ENCODE measurements at regions not wholly inside any gene's neighbourhood (a gene's known extent, or its start where the extent isn't known, plus 50 kb on each side); places are given as distances from the start of the nearest gene placed in this dataset.
"Not testable (repeated sequence)": the region's sequence is repeated elsewhere in the genome, so short reads cannot be mapped to it uniquely, and the experiment has no call there.

DNA sequence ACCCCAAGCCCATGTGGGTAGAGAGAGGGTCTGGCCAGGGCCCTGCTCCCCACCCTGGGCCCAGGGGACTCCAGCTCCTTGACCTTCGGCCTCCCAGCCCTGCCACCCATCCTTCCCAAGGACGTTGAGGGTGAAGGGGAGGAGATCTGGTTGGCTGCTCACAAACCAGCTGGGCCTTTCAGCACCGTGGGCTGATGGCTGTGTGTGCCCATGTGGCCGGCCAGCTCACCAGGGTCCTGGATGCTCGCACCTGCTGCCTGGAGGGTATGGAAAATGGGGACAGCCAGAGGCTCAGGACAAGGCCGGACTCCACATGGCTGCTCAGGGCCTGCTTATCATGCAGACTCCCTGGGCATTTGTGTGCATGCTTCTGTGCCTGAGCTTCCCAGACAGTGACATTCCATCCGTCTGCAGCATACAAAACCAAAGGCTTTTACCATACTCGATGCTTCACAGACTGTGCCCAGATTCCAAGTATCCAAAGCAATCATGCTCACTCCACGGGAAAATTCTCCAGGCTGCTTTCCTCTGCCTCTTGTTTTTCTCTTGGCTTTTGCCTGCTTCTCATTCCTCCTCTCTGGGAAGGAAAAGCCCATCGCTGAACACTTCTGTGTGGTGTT lies 112.5 kb upstream of the ZNF469 start:
- DNase-seq, result not testable (repeated sequence)

- DNase-seq, result not testable (repeated sequence)
Measured at GRCh38 chr16:88271296-88271695, 111.5 kb upstream of the ZNF469 start.

GRCh38 chr16:88271776-88272175 lies 111.0 kb upstream of the ZNF469 start:
- DNase-seq, result not testable (repeated sequence)

- DNase-seq, result not testable (repeated sequence)
Measured at GRCh38 chr16:88272437-88272836, 110.3 kb upstream of the ZNF469 start.

DNA sequence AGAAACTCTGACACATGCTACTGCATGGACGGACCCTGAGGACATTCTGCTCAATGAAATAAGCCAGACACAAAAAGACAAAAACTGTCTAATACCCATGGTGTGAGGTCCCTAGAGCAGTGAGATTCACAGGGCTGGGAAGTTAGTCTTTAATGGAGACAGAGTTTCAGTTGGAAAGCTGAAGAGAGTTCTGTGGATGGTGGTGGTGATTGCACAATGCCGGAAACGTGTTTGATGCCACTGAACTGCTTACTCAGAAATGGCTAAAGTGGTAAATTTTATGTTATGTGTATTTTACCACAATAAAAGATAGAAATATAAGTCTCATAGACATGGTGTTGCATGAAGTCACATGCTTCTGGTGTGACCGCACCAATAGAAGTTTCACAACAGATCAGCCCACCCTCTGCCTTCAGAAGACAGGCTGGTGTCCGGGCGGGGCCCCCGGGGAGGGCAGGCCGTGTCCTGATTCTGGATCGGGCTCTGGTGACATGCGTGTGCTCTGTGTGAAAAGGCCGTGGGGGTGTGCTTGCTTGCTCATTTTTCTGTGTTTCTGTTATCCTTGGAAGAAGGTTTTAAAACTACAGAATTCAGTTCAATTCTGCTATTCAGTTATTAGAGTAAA lies 108.5 kb upstream of the ZNF469 start:
- not testable (repeated sequence) for DNase-seq

DNA sequence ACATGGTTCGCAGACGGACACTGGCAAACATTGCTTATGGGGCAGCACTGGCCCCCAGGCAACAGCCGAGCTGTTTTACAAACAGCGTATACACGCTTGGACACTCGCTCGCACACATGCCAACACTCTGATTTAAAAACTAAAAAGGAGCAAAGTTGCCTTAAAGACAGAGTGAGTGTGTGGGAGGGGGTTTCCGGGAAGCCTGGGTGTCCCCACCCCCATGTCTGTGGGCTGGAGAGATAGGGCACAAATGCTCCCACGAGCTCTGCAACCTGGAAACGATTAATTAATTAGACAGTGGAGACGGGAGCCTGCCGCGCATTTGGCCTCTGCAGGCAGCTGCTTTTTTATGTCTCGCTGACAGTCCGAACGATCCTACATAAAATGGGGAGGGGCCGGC lies 107.9 kb upstream of the ZNF469 start:
- DNase-seq, result no peak

DNA sequence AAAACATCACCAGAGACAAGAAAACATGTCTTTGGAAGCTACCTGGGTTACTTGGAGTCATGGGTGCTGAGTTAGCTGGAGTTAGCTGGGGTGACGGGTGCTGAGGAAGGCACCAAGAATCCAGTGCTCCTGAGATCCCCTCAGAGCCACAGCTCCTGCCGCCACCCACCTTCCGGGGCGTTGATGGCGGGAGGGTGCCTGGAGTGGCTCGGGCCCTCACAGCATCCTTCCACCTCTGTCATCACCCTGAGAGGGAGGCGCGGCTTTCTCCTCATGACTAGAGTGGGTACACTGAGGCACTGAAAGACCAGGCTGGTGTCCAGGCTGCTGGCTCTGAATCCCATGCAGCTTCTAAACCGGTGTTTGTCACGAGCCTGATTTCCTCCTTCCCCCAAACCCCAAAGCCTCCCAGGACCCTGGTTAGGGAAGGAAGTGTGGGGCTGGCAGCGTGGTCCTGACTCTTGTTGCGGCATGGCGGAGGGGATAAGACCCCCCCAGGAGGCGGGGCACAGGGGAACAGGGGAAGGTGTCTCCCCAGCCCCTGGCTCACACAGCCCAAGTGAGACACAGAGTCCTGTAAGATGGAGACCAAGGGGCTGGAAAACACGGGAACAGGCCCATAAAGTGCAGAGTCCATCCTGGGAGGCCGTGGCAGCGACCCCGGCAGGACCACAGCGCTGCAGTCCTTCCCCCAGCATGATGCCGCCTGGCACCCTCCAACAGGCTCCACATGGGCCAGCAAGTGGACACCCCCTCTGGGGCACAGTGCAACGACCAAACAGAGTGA lies 107.2 kb upstream of the ZNF469 start:
- not testable (repeated sequence) for DNase-seq

DNA sequence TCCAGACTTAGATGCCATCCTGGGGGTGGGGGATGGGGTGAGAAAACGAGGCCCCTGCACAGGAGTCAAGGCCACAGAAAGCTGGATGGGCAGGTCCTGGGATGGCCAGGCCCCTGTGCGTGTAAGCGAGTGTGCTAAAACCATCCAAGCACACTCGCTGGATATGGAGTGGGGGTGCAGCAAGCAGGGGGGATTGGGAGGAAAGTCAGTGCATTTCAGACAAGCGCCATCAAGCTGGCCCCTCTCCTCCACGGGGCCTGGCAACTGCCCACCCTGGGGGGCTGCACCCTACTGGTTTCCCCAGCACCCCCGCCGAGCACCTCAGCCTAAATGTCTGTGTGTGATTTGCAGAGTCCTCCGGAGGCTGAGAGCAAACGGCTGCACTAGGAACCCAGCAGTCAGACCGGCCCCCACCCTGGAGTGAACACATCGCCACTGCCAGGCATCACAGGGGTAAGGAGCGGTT lies 106.6 kb upstream of the ZNF469 start:
- DNase-seq, result not testable (repeated sequence)

GRCh38 chr16:88276591-88276990 lies 106.2 kb upstream of the ZNF469 start:
- DNase-seq, result no peak

DNA sequence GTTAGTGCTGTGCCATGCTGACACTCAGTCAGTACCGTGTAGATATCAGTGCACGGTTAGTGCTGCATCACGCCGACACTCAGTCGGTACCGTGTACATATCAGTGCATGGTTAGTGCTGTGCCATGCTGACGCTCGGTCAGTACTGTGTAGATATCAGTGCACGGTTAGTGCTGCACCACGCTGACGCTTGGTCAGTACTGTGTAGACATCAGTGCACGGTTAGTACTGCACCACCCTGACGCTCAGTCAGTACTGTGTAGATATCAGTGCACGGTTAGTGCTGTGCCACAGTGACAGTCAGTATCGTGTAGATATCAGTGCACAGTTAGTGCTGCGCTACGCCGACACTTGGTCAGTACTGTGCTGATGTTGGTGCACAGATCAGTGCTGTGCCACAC lies 102.8 kb upstream of the ZNF469 start:
- DNase-seq, result no peak

DNA sequence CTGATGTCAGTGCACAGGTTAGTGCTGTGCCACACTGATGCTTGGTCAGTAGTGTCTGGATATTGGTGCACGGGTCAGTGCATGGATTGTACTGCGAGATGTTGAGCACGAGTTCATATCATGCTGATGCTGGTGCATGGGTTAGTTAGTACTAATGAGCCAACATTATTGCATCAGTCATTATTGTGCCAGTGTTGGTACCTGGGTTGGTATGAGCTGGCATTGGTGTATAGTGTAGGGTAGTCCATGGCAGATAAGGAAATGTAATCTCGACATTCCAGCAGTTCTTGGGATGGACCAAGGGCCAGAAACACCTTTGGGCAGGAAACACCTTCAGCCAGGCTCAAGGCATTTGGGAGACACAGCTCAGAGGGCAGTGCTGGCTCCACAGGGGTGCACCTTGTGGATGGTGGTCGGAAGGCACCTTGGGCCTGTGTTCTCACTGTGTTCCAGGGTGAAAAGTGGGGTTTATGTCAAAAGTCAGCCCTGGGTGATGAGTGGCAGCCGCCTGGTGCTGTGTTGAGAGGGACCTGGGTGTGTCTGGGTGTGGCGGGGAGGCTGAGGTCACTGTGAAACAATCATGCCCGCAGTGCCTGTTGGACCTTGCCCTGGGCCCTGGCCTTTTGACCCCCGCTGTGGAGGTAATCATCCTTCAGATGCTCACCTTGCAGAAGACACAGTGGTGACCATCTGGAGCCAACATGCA lies 100.7 kb upstream of the ZNF469 start:
- no peak for DNase-seq

DNA sequence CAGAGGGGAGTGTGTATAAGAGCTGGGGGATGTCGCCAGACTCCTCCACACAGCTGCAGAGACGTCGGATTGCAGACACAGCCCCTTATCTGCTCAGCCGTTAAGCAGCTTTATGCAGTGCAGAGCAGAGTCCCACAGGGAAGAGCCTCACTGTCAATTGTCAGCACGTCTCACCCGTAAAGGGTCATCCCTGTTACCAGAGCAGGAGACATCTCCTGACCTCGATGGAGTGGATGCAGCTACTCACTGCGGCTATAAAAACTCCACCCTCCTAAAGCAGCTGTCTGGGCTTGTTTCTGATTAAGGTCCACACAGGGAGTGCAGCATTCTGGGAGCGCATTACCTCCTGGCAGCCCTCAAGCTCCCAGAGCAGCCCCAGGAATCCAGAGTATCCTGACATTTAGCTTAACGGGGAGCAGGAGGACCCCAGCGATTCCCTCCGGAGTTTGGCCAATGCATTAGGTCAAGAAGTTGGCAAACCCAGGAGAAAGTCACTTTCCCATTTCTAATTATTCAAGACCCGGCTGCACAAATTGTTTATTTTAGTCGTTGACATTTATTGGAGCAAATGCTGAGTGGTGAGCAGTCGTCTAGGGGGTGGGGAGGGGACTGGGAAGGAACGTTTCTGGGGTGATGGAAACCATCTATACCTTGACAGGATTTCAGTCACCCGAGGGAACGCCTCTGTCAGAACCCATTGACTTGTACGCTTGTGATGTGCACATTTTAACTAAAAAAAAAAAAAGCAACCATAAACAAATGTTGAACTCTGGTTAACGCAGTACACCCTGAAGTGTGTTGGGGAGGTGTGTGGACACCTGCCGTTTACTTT lies 100.0 kb upstream of the ZNF469 start:
- no peak for DNase-seq

GRCh38 chr16:88283596-88283995 lies 99.2 kb upstream of the ZNF469 start:
- DNase-seq, result no peak

- DNase-seq, result no peak
Measured at GRCh38 chr16:88284101-88284500, 98.7 kb upstream of the ZNF469 start.

DNA sequence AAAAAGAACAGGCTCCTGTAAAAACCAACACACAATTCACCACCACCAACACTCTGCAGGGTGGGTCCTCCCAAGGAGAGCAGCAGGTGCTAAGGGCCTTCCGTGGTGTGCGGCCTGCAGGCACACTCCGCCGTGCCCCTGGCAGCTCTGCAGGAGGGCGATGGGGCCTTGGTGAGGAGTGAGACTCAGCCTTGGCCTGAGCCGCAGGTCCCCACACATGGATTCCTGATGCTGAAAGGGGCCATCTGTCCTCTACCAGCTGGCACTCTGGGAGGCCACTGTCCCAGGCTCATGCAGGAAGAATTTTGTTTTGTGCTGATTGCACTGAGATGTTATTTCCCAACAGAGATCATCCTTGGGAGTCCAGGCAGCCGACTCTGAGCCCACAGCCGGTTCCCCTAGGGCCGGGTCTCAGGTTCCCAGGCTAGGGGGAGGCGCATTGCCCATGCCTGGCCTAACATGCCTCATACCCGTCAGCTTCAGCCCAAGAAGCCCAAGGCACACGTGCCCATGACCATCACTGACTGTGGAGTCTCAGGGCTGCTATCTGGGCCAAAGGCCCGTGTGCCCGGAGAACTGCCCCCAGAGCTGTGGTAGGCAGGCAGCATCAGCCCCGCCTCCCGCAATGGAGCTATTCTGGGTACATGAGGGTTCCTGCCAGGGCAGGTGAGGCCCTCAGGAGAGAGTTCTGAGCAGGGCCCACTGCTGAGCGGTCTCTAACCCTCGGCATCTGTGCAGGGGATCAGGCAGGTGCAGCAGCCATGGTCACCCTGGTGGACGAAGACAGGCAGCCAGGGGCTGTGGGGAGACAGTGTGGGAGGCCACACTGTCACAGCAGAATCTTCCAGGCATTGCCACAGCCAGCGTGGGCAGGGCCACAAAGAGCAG lies 97.9 kb upstream of the ZNF469 start:
- no peak for DNase-seq

GRCh38 chr16:88285514-88285822 lies 97.3 kb upstream of the ZNF469 start:
- DNase-seq, result no peak

GRCh38 chr16:88286301-88286923 lies 96.3 kb upstream of the ZNF469 start:
- no peak for DNase-seq

- no peak for DNase-seq
Measured at GRCh38 chr16:88287219-88287618, 95.5 kb upstream of the ZNF469 start.

GRCh38 chr16:88288303-88288702 lies 94.5 kb upstream of the ZNF469 start:
- no peak for DNase-seq

- no peak for DNase-seq
Measured at GRCh38 chr16:88289001-88289400, 93.8 kb upstream of the ZNF469 start.

- no peak for DNase-seq
Measured at GRCh38 chr16:88289561-88289960, 93.2 kb upstream of the ZNF469 start.
